ENCODE measurements at regions not wholly inside any gene's neighbourhood (a gene's known extent, or its start where the extent isn't known, plus 50 kb on each side); places are given as distances from the start of the nearest gene placed in this dataset.

GRCh38 chr13:78997902-78998629 lies 339.1 kb upstream of the OBI1 start:
- BruUV-seq (replicated peaks): no TSS peak
- no peaks in the 10 kb centered on the region for H3K36me3 ChIP-seq (ENCODE audit: control insufficient read depth, insufficient read depth, low read length)
- TF ChIP-seq SIN3A (IDR thresholded peaks at IDR 0.05; ENCODE audit: borderline replicate concordance, insufficient read depth, low read depth, low read length) (no peak), TCF7L2 (IDR thresholded peaks at IDR 0.05; ENCODE audit: low read depth, low read length) (no peak), REST (IDR thresholded peaks at IDR 0.05; ENCODE audit: insufficient read depth in 1 of 2, low read depth in 2 of 2, low read length in 1 of 2) (no peak), POLR2AphosphoS5 (IDR thresholded peaks at IDR 0.05; ENCODE audit: low read depth, low read length) (no peak)
- TF ChIP-seq, protein P1, sequence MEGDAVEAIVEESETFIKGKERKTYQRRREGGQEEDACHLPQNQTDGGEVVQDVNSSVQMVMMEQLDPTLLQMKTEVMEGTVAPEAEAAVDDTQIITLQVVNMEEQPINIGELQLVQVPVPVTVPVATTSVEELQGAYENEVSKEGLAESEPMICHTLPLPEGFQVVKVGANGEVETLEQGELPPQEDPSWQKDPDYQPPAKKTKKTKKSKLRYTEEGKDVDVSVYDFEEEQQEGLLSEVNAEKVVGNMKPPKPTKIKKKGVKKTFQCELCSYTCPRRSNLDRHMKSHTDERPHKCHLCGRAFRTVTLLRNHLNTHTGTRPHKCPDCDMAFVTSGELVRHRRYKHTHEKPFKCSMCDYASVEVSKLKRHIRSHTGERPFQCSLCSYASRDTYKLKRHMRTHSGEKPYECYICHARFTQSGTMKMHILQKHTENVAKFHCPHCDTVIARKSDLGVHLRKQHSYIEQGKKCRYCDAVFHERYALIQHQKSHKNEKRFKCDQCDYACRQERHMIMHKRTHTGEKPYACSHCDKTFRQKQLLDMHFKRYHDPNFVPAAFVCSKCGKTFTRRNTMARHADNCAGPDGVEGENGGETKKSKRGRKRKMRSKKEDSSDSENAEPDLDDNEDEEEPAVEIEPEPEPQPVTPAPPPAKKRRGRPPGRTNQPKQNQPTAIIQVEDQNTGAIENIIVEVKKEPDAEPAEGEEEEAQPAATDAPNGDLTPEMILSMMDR (IDR thresholded peaks at IDR 0.05): no peak
- ATAC-seq: no peak
- no peaks in the 10 kb centered on the region for H3K9me3 ChIP-seq (ENCODE audit: control insufficient read depth, insufficient read depth, low read depth, low read length)
- H3K27ac ChIP-seq (ENCODE audit: low read length): no peak overlapping the region
- no peak for DNase-seq (ENCODE audit: low read depth, low spot score)
- CTCF ChIA-PET: no interaction called here
- POLR2A ChIA-PET: no interaction called here
- no peaks in the 10 kb centered on the region; the same call in 1 of the 2 replicates for H3K27me3 ChIP-seq (ENCODE audit: control insufficient read depth, insufficient read depth, low read length)
- intact Hi-C loops (cut with micrococcal nuclease; ENCODE audit: unreplicated experiment) (no loop called here), in situ Hi-C loops (cut with HindIII; ENCODE audit: low pct_unique_long_range_greater_than_20kb, low sequenced_read_pairs) (no loop called here)
- H3K4me3 ChIP-seq (ENCODE audit: low read depth in 2 of 2, low read length in 2 of 2): no peak overlapping the region
- no peaks in the 10 kb centered on the region for H3K4me1 ChIP-seq (ENCODE audit: control insufficient read depth, insufficient read depth, low read length)

- BruUV-seq (replicated peaks): no TSS peak
- in situ Hi-C loops (cut with HindIII; ENCODE audit: low pct_unique_long_range_greater_than_20kb, low sequenced_read_pairs): no loop called here
Observed at GRCh38 chr13:78993792-78994191, 334.8 kb upstream of the OBI1 start.

More at GRCh38 chr13:78993792-78994191, 334.8 kb upstream of the OBI1 start:
- POLR2A ChIA-PET: no interaction called here
- H3K36me3 ChIP-seq (ENCODE audit: control insufficient read depth, insufficient read depth, low read length): no peaks in the 10 kb centered on the region
- no peak for DNase-seq (ENCODE audit: low read depth, low spot score)
- CTCF ChIA-PET: no interaction called here
- H3K4me3 ChIP-seq (ENCODE audit: low read depth in 2 of 2, low read length in 2 of 2): no peak overlapping the region
- H3K4me1 ChIP-seq (ENCODE audit: control insufficient read depth, insufficient read depth, low read length): no peaks in the 10 kb centered on the region
- no peak overlapping the region for H3K27ac ChIP-seq (ENCODE audit: low read length)
- TF ChIP-seq SIN3A (IDR thresholded peaks at IDR 0.05; ENCODE audit: borderline replicate concordance, insufficient read depth, low read depth, low read length) (no peak), POLR2AphosphoS5 (IDR thresholded peaks at IDR 0.05; ENCODE audit: low read depth, low read length) (no peak), REST (IDR thresholded peaks at IDR 0.05; ENCODE audit: insufficient read depth in 1 of 2, low read depth in 2 of 2, low read length in 1 of 2) (no peak), TCF7L2 (IDR thresholded peaks at IDR 0.05; ENCODE audit: low read depth, low read length) (no peak)
- TF ChIP-seq, protein P1 (IDR thresholded peaks at IDR 0.05): no peak
- intact Hi-C loops (cut with micrococcal nuclease; ENCODE audit: unreplicated experiment): no loop called here
- no peak for ATAC-seq
- no peaks in the 10 kb centered on the region; the same call in 1 of the 2 replicates for H3K27me3 ChIP-seq (ENCODE audit: control insufficient read depth, insufficient read depth, low read length)
- no peaks in the 10 kb centered on the region for H3K9me3 ChIP-seq (ENCODE audit: control insufficient read depth, insufficient read depth, low read depth, low read length)

All from Panc1 (cell line).